GM23338 (cell line): ENCODE measurements at regions not wholly inside any gene's neighbourhood (a gene's known extent, or its start where the extent isn't known, plus 50 kb on each side); places are given as distances from the start of the nearest gene placed in this dataset.
A peak's percentile ranks its signal among the peaks of the same experiment; 100 is the strongest.

Experiments
- ATAC-seq: fragments of 200-7000 bp; cut with Tn5 transposase; 3 replicates; pipeline ENCODE4 v1.9.1; 2020
- DNase-seq: peaks from one replicate; pipeline ENCODE4 v3.0.0-alpha.2; 2015; ENCODE audit warnings: low spot score
- H2AFZ ChIP-seq: fragments of 200-600 bp; sonication (generic); 2 replicates; pipeline ENCODE4 v1.8.0; 2016; ENCODE audit warnings: antibody characterized with exemption, mild to moderate bottlenecking, moderate library complexity
- H3F3A ChIP-seq: fragments of 200-600 bp; sonication (generic); replicated peaks from 2 replicates; pipeline ENCODE4 v1.8.0; 2017; ENCODE audit warnings: antibody characterized with exemption, mixed run types, low read depth
- H3K27ac ChIP-seq: fragments of 200-600 bp; sonication (generic); 2 replicates; pipeline ENCODE4 v1.6.1; 2016; ENCODE audit warnings: low read depth
- H3K27me3 ChIP-seq: fragments of 200-600 bp; sonication (generic); 2 replicates; pipeline ENCODE4 v1.8.0; 2016; ENCODE audit warnings: mild to moderate bottlenecking, mixed run types, moderate library complexity; ENCODE audit not compliant: insufficient read depth
- H3K36me3 ChIP-seq: fragments of 200-600 bp; sonication (generic); 2 replicates; pipeline ENCODE4 v1.8.0; 2016; ENCODE audit warnings: mild to moderate bottlenecking; ENCODE audit not compliant: insufficient read depth
- H3K4me1 ChIP-seq: fragments of 200-600 bp; sonication (generic); 2 replicates; pipeline ENCODE4 v1.8.0; 2016; ENCODE audit warnings: mild to moderate bottlenecking, moderate library complexity; ENCODE audit not compliant: insufficient read depth
- H3K4me2 ChIP-seq: fragments of 200-600 bp; sonication (generic); 2 replicates; pipeline ENCODE4 v1.7.1; 2017; ENCODE audit warnings: mixed run types
- H3K4me3 ChIP-seq: fragments of 200-600 bp; sonication (generic); 2 replicates; pipeline ENCODE4 v1.6.1; 2016; ENCODE audit warnings: mixed run types
- H3K79me2 ChIP-seq: fragments of 200-600 bp; sonication (generic); replicated peaks from 2 replicates; pipeline ENCODE4 v1.8.0; 2017; ENCODE audit warnings: mild to moderate bottlenecking; ENCODE audit not compliant: insufficient read depth
- H3K9me2 ChIP-seq: fragments of 200-600 bp; sonication (generic); 2 replicates; pipeline ENCODE4 v1.8.0; 2017; ENCODE audit not compliant: insufficient read depth
- H4K20me1 ChIP-seq: fragments of 200-600 bp; sonication (generic); replicated peaks from 2 replicates; pipeline ENCODE4 v1.8.0; 2017; ENCODE audit warnings: mild to moderate bottlenecking; ENCODE audit not compliant: insufficient read depth
- H3K27ac Mint-ChIP-seq: 2 replicates; pipeline ENCODE4 v1.8.0; 2020; ENCODE audit warnings: inconsistent platforms, mild to moderate bottlenecking, moderate library complexity, mixed read lengths
- H3K27me3 Mint-ChIP-seq: 3 replicates; pipeline ENCODE4 v1.8.0; 2022; ENCODE audit warnings: low read depth, mild to moderate bottlenecking, moderate library complexity, mixed read lengths, inconsistent platforms; ENCODE audit not compliant: insufficient read depth, poor library complexity
- H3K36me3 Mint-ChIP-seq: 3 replicates; pipeline ENCODE4 v1.8.0; 2021; ENCODE audit warnings: low read depth, mild to moderate bottlenecking, inconsistent platforms, moderate library complexity, mixed read lengths
- H3K4me1 Mint-ChIP-seq: 3 replicates; pipeline ENCODE4 v1.8.0; 2020; ENCODE audit warnings: mild to moderate bottlenecking, inconsistent platforms, mixed read lengths
- H3K4me3 Mint-ChIP-seq: 3 replicates; pipeline ENCODE4 v1.8.0; 2021; ENCODE audit warnings: moderate library complexity, mild to moderate bottlenecking, inconsistent platforms, mixed read lengths
- H3K9me3 Mint-ChIP-seq: 3 replicates; pipeline ENCODE4 v1.8.0; 2020; ENCODE audit warnings: moderate library complexity, mild to moderate bottlenecking, inconsistent platforms, mixed read lengths
- CREB1 ChIP-seq: fragments of 250-450 bp; sonication (Bioruptor Pico); IDR thresholded peaks from 2 replicates; pipeline ENCODE4 v1.5.0; 2020; ENCODE audit warnings: low read depth, mild to moderate bottlenecking, moderate library complexity
- EZH2phosphoT487 ChIP-seq: fragments of 200-600 bp; sonication (generic); IDR thresholded peaks from one replicate; pipeline ENCODE4 v1.8.1; 2018; ENCODE audit warnings: antibody characterized with exemption; ENCODE audit not compliant: unreplicated experiment
- JUNB ChIP-seq: IDR thresholded peaks from one replicate; pipeline ENCODE4 v1.6.1; 2016; ENCODE audit warnings: antibody characterized with exemption; ENCODE audit not compliant: unreplicated experiment
- REST ChIP-seq: IDR thresholded peaks from one replicate; pipeline ENCODE4 v1.6.1; 2018; ENCODE audit warnings: antibody characterized with exemption; ENCODE audit not compliant: unreplicated experiment
- TF ChIP-seq, protein P1 (sequence below): fragments of 250-450 bp; sonication (Bioruptor Pico); IDR thresholded peaks from 2 replicates; pipeline ENCODE4 v1.5.0; 2020; ENCODE audit warnings: mild to moderate bottlenecking, moderate library complexity

DNA sequence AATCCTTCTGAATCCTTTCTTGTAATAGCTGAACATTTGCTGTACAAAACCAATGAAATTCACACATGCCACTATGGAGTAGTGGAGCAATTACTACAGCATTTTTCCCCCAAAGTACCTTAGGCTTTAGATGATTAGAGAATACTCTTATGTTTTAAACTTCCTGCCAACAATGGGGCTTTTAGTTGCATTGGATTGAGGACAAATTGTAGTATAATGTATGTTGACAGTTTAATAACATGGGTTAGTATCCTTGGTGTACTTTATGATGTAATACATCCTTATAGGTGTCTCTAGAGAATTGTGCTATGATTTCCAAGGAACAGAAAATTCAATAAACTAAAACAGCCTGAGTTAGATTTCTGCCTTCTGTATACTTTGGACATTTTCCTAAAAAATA, 422.7 kb upstream of the GRAMD2B start:
- no peak overlapping the region for H3K27ac Mint-ChIP-seq

GRCh38 chr5:126002222-126002897, 420.8 kb upstream of the GRAMD2B start:
- H3K27me3 ChIP-seq, result no peaks in the 10 kb centered on the region
- H3K27ac ChIP-seq, result no peak overlapping the region
- peaks cover 4% of the 10 kb centered on the region for H3K27me3 Mint-ChIP-seq
- no peaks in the 10 kb centered on the region for H4K20me1 ChIP-seq
- ATAC-seq, result no peak
- peaks cover 3% of the 10 kb centered on the region; the same call in 1 of the 2 replicates for H3K9me2 ChIP-seq
- H3F3A ChIP-seq, result no peaks in the 10 kb centered on the region
- peaks cover 3% of the 10 kb centered on the region; the same call in 1 of the 3 replicates for H3K9me3 Mint-ChIP-seq
- no peaks in the 10 kb centered on the region for H3K36me3 ChIP-seq
- peak overlapping the region; percentile 99 for H2AFZ ChIP-seq
- H3K79me2 ChIP-seq, result no peaks in the 10 kb centered on the region
- peaks cover 7% of the 10 kb centered on the region for H3K4me1 ChIP-seq
- no peaks in the 10 kb centered on the region for H3K36me3 Mint-ChIP-seq
- no peak for DNase-seq
- no peak overlapping the region for H3K4me2 ChIP-seq
- H3K27ac Mint-ChIP-seq, result no peak overlapping the region
- no peak overlapping the region for H3K4me3 Mint-ChIP-seq
- H3K4me3 ChIP-seq, result no peak overlapping the region
- TF ChIP-seq JUNB (no peak), CREB1 (no peak), EZH2phosphoT487 (no peak)
- TF ChIP-seq, protein P1, sequence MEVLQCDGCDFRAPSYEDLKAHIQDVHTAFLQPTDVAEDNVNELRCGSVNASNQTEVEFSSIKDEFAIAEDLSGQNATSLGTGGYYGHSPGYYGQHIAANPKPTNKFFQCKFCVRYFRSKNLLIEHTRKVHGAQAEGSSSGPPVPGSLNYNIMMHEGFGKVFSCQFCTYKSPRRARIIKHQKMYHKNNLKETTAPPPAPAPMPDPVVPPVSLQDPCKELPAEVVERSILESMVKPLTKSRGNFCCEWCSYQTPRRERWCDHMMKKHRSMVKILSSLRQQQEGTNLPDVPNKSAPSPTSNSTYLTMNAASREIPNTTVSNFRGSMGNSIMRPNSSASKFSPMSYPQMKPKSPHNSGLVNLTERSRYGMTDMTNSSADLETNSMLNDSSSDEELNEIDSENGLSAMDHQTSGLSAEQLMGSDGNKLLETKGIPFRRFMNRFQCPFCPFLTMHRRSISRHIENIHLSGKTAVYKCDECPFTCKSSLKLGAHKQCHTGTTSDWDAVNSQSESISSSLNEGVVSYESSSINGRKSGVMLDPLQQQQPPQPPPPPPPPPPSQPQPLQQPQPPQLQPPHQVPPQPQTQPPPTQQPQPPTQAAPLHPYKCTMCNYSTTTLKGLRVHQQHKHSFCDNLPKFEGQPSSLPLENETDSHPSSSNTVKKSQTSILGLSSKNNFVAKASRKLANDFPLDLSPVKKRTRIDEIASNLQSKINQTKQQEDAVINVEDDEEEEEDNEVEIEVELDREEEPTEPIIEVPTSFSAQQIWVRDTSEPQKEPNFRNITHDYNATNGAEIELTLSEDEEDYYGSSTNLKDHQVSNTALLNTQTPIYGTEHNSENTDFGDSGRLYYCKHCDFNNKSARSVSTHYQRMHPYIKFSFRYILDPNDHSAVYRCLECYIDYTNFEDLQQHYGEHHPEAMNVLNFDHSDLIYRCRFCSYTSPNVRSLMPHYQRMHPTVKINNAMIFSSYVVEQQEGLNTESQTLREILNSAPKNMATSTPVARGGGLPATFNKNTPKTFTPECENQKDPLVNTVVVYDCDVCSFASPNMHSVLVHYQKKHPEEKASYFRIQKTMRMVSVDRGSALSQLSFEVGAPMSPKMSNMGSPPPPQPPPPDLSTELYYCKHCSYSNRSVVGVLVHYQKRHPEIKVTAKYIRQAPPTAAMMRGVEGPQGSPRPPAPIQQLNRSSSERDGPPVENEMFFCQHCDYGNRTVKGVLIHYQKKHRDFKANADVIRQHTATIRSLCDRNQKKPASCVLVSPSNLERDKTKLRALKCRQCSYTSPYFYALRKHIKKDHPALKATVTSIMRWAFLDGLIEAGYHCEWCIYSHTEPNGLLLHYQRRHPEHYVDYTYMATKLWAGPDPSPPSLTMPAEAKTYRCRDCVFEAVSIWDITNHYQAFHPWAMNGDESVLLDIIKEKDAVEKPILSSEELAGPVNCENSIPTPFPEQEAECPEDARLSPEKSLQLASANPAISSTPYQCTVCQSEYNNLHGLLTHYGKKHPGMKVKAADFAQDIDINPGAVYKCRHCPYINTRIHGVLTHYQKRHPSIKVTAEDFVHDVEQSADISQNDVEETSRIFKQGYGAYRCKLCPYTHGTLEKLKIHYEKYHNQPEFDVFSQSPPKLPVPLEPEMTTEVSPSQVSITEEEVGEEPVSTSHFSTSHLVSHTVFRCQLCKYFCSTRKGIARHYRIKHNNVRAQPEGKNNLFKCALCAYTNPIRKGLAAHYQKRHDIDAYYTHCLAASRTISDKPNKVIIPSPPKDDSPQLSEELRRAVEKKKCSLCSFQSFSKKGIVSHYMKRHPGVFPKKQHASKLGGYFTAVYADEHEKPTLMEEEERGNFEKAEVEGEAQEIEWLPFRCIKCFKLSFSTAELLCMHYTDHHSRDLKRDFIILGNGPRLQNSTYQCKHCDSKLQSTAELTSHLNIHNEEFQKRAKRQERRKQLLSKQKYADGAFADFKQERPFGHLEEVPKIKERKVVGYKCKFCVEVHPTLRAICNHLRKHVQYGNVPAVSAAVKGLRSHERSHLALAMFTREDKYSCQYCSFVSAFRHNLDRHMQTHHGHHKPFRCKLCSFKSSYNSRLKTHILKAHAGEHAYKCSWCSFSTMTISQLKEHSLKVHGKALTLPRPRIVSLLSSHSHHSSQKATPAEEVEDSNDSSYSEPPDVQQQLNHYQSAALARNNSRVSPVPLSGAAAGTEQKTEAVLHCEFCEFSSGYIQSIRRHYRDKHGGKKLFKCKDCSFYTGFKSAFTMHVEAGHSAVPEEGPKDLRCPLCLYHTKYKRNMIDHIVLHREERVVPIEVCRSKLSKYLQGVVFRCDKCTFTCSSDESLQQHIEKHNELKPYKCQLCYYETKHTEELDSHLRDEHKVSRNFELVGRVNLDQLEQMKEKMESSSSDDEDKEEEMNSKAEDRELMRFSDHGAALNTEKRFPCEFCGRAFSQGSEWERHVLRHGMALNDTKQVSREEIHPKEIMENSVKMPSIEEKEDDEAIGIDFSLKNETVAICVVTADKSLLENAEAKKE (CRISPR knock-in tag), result no peak
- peaks cover 8% of the 10 kb centered on the region; the same call in 2 of the 3 replicates for H3K4me1 Mint-ChIP-seq

More for the DNA sequence above, 422.7 kb upstream of the GRAMD2B start:
- no peaks in the 10 kb centered on the region for H4K20me1 ChIP-seq
- Mint-ChIP-seq H3K4me1 (peaks cover 8% of the 10 kb centered on the region; the same call in 2 of the 3 replicates), H3K36me3 (peaks cover 8% of the 10 kb centered on the region; the same call in 1 of the 3 replicates), H3K4me3 (no peak overlapping the region), H3K27me3 (peaks cover under 1% of the 10 kb centered on the region), H3K9me3 (peaks cover 7% of the 10 kb centered on the region; the same call in 2 of the 3 replicates)
- TF ChIP-seq EZH2phosphoT487 (no peak), REST (no peak)
- H3K9me2 ChIP-seq, result peaks cover 3% of the 10 kb centered on the region; the same call in 1 of the 2 replicates
- no peaks in the 10 kb centered on the region for H3K36me3 ChIP-seq
- no peaks in the 10 kb centered on the region for H3K79me2 ChIP-seq
- no peak overlapping the region for H3K4me3 ChIP-seq
- H3K27me3 ChIP-seq, result no peaks in the 10 kb centered on the region
- no peaks in the 10 kb centered on the region for H3F3A ChIP-seq
- H3K4me2 ChIP-seq, result no peak overlapping the region
- H3K4me1 ChIP-seq, result peaks cover 7% of the 10 kb centered on the region
- DNase-seq (no peak), ATAC-seq (no peak)
- H2AFZ ChIP-seq, result no peak overlapping the region
- no peak overlapping the region for H3K27ac ChIP-seq
